ENCODE measurements at regions not wholly inside any gene's neighbourhood (a gene's known extent, or its start where the extent isn't known, plus 50 kb on each side); places are given as distances from the start of the nearest gene placed in this dataset.

DNA sequence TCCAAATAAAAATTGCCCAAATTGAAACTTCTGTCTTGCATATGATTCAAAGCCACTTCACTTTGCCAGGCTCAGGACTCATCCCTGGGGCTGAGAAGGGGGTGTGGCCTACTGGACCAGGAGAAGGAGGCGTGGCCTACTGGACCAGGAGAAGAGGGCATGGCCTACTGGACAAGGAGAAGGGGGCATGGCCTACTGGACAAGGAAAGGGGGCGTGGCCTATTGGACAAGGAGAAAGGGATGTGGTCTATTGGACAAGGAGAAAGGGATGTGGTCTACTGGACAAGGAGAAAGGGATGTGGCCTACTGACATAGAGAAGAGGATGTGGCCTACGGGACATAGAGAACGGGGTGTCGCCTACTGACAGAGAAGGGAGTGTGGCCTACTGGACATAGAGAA is 405.3 kb downstream of the RRAGC start:
- no peak for DNase-seq

- DNase-seq, result no peak
Observed at GRCh38 chr1:38452246-38452645, 405.7 kb upstream of the POU3F1 start.

GRCh38 chr1:38451541-38451993 is 405.0 kb upstream of the POU3F1 start:
- DNase-seq, result no peak

DNA sequence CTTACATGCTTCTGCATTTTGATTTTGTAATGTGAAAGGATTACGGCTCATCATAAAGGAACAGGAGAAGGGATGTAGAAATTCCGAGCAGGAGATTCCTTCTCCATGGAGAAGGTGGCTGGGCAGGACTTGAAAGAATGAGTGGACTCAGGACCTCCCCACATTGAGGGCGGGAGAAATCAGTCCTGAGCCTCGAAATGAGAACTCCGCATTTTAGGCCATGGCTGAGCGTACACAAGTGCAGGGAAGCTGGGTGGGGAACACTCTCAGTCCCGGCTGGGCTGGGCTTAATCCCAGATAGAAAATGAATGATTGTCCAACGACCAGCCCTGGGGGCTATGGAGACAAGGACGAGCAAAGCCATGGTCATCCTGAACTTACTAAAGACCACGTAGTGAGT is 402.3 kb upstream of the POU3F1 start:
- DNase-seq, result no peak

GRCh38 chr1:38446936-38447335 is 400.3 kb upstream of the POU3F1 start:
- no peak for DNase-seq

DNA sequence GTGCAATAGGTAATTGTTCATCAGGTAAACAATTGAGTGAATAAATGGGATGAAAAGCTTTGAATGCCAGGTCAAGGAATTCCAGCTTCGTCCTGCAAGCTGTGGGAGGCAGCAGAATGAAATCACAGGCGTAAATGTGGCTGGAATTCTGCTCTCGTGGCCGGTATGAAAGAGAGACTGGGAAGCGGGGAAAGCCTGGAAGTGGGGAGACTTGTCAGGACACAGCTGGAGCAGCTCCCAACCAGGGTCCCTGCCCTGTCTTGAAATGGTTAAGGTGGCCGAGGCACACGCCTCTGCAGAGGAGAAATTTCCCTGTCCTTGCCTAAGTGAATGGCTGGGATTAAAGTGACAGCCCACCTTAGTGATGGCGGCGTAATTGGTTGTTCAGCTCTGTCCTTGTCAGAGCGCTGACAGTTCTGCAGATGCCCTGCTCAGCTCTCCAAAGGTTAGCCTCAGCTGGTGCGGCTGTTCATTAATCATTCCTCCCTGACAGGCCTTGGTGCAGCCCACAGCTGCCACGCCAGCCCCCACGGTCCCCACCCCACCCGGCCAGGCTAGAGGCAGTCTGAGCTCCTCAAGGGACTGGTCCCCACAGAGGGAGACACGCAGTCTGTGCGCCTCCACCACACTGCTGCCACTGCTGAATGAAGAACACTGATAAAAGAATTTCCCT is 398.3 kb upstream of the POU3F1 start:
- no peak for DNase-seq

DNA sequence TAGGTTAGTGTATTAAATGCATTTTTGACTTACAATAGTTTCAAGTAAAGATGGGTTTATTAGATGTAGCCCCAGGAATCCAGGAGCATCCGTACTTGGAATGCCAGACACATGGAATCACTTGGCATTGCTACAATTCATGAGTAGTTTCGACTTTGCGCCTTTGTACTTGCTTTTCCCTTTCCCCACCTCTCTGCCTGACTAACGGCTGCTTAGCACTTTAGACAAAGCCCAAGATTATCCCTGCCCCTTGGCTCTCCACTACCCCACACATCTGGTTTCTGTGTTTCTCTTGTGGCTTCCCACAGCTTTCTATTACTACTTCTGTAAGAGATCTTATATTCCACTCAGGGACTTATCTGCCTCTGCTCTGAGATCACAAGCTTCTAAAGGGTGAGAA is 397.7 kb upstream of the POU3F1 start:
- no peak for DNase-seq

DNA sequence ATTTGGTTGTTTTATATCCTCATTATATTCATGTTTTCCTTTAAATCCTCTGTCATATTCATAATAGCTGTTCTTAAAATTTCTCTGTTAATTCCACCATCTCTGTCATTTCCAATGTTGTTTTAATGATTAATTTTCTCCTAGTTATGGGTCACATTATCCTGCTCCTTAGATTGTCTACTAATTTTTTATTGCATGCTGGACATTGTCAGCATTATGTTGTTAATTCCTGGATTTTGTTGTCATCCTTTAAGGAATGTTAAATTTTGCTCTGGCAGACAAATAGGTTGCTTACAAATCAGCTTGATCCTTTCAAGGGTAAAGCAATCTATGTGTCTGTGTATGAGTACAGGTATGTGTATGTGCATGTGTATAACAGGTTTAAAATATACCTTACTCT is 393.8 kb upstream of the POU3F1 start:
- DNase-seq, result no peak

DNA sequence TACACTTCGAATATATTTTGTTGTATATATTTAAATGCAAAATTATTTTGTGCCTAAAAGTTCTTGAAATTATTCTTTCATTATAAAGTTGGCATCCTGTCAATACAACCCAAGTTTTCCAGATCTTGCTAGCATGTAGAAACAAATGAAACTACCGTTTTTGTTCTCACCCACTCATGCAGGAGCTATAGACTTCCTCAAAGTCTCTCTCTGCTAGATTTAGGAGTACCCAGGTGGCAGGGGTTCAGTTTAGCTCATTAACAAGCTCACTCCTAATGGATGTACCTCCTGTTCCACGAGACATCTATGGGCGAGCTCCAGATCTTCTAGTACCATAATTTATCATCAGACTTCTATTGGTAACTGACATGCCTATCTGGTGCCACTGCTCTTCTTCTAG is 390.2 kb upstream of the POU3F1 start:
- no peak for DNase-seq

- no peak for DNase-seq
Observed at GRCh38 chr1:38436006-38436405, 389.4 kb upstream of the POU3F1 start.

DNA sequence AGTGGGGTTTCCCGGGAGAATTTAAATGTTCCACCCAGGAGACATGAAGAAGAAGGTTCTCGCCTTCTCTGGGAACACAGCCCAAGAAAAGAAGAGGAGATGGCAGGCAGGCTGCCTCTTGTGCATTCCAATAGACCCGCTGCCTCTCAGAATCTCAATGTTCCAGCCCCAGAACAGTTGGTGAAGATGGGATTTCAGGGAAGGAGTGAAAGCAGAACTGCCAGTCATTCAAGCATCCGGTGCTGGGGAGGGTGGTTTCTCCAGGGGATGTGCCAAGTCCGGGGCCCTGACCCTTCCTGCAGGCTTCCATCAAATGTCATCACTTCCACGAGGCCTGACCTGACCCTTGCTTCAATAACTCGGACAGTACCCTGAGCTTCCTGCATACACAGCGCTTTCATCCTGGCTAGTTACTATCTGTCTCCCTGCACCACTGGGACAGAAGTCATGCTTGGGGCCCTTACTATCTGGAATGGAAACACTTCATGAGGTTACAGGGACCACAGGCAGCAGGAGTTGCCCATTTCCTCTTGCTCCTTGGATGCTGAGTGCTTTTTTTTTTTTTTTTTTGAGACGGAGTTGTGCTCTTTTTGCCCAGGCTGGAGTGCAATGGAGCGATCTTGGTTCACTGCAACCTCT is 386.6 kb upstream of the POU3F1 start:
- no peak for DNase-seq

- DNase-seq, result no peak
Observed at GRCh38 chr1:38431535-38432376, 385.2 kb upstream of the POU3F1 start.

- DNase-seq, result no peak
Observed at GRCh38 chr1:38430949-38431348, 384.4 kb upstream of the POU3F1 start.

GRCh38 chr1:38424677-38425076 is 378.1 kb upstream of the POU3F1 start:
- DNase-seq, result no peak

DNA sequence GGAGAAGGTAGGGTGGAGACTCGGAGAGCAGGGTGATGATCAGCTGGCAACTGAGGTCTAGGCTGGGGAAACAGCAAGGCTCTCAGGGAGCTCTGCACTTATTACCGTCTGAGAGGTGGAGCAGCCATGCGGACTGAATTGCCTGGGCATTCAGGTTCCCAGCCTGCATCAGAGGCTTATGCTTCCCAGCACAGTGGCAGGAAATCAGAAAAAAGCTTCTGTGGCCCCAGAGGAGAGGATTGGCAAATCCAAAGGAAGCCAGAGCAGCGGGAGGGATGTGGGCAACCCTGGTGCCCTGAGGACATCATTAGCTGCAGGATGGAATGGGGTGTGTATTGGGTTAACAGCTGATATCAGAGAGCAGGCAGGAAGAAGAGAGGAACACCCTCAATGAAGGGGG is 374.1 kb upstream of the POU3F1 start:
- DNase-seq, result no peak

DNA sequence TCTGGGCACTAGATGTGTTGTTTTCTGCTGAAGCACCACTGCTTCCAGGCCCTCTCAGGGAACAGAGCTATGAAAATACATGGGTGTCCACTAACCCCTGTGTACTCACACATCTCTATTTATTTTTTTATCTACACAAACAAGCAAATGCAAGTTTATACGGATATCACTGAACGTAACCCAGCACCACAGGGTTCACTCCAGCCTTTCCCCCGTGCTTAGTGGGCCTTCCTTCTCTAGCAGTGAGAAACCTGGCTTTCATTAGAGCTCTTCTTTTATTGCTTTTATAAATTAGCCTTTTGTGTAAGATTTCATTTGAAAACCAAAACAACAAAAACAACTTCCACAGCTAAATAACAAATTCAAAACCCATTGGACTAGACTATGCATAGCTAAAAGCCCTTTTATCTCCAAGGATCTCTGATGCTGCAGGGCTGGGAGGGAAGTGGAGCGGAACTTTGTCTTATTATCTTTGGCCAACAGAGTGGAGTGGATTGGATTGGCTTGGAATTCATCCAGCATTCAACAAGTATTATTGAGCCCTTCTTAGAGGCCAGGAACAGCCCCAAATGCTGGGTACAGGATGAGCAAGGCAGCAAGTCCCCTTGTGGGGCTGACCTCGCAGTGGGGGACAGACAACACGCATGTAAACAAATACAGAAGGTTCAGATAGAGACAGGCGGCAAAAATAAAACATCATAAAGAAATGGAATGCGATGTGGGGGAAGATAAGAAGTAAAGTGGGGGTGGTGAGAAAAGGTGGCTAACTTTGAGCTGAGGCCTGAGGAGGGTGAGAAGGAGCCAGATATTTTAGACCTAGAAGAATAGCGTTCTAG is 371.8 kb upstream of the POU3F1 start:
- no peak for DNase-seq

DNA sequence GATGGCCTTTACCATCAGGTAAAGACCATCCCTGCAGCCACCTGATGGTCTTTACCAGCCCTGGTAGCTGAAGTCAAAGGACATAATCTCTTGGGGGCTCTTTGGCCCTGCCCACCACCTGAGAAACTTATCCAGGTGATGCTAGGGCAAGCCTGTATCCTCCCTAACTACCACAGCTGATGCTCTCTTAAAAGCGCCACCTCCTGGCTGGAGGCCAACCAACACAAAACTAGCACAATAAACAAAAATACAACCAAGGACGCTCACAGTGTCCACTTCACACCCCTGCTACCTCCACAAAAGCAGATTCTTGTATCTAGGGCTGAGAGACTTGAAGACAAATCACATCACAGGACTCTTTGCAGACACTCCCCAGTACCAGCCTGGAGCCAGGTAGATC is 357.1 kb upstream of the POU3F1 start:
- no peak for DNase-seq

GRCh38 chr1:38402230-38402815 is 355.7 kb upstream of the POU3F1 start:
- no peak for DNase-seq

DNA sequence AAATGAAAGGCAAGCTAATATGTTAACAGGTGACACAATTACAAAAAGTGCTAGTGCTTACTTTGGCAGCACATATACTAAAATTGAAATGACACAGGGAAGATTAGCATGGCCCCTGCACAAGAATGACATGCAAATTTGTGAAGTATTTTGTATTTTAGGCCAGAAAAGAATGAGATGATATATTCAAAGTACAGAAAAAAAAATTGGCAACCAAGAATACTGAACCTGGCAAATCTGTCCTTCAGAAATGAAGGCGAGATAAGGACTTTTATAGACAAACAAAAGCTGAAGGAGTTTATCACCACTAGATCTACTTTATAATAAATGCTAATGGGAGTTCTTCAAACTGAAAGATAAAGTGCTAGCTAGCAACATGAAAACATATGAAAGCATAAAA is 350.0 kb upstream of the POU3F1 start:
- no peak for DNase-seq

DNA sequence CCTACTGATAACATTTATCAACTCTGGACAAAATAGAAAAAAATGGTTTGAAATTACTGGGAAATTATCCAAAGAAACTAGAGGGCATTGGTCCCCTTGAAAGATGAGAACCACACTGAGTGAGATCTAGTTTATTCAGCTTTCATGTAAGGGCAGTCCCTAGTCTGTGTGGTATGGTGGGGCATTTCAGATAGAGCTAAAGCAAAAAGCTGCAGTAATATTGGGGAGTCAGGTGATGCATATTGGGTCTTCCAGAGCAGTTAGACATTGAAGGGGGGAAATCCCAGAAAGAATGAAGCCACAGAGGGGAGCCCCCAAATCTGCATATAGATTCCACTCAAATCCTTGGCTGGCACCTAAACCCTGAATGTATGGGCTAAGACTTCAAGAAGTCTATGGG is 347.7 kb upstream of the POU3F1 start:
- no peak for DNase-seq

GRCh38 chr1:38392861-38393260 is 346.3 kb upstream of the POU3F1 start:
- no peak for DNase-seq

DNA sequence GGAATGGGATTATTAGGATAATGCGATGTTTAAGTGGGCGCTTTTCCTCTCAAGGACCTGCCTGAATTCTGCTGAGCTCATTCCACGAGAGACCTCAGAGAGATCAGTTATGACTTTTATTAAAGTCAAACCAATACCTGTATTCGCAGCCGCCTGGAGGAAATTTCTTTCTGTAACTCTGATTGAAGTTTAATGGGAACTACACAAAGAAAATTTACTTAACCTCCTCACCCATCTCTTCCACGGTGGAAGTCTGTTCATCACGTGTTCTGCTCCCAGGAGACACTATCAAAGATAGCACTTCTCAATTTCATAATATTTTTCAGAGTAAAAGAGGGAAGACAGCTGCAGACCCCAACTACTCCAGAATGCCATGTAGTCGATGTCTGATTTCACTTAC is 334.7 kb upstream of the POU3F1 start:
- DNase-seq, result no peak

- no peak for DNase-seq
Observed at GRCh38 chr1:38376577-38376976, 330.0 kb upstream of the POU3F1 start.
